HepG2 (cell line): ENCODE measurements at regions not wholly inside any gene's neighbourhood (a gene's known extent, or its start where the extent isn't known, plus 50 kb on each side); places are given as distances from the start of the nearest gene placed in this dataset.

Experiments
- ATAC-seq: fragments of 200-7000 bp; cut with Tn5 transposase; 3 replicates; pipeline ENCODE4 v1.9.1; 2020; ENCODE audit warnings: mild to moderate bottlenecking, moderate library complexity
- BruUV-seq: library from RNA; stranded (reverse); fragments of 400-500 nt; replicated peaks from 2 replicates; lab custom pipeline; 2021; lab: Mats Ljungman, UMichigan
- CTCF ChIA-PET: fragments of 300-600 bp; formaldehyde crosslinking; extraction: SDS; loops from one replicate; lab custom pipeline; 2021; ENCODE audit warnings: low total read pairs, inconsistent platforms, low intra/inter-chr PET ratio; lab: Yijun Ruan, JAX
- POLR2A ChIA-PET: fragments of 350-600 bp; sonication (Branson Sonifier 250); formaldehyde crosslinking; loops from one replicate; lab custom pipeline; 2020; ENCODE audit warnings: antibody characterized with exemption, inconsistent platforms; lab: Yijun Ruan, JAX
- DNase-seq: peaks from one replicate; pipeline ENCODE4 v3.0.0-alpha.2; 2015; ENCODE audit warnings: low spot score
- FAIRE-seq: peaks from 3 replicates; lab custom pipeline; 2011; peaks lifted over from hg19 to GRCh38; lab: Jason Lieb, UNC
- H2AFZ ChIP-seq: one replicate; pipeline ENCODE4 v1.6.1; 2011; ENCODE audit warnings: low read length, inconsistent platforms
- H3K27ac ChIP-seq: fragments of 300-600 bp; 3 replicates; pipeline ENCODE4 v1.8.0; 2011; ENCODE audit warnings: mixed run types, mild to moderate bottlenecking, mixed read lengths, low read length, inconsistent platforms; ENCODE audit not compliant: insufficient read depth; ENCODE audit errors: extremely low read length
- H3K27me3 ChIP-seq, 2 experiments: fragments of 200-600 bp in 1 of 2; 2 replicates in 1 of 2; 3 replicates in 1 of 2; pipeline versions ENCODE4 v1.6.0 to v1.8.0; 2011; ENCODE audit warnings: low read length in 2 of 2, mild to moderate bottlenecking in 2 of 2, moderate library complexity in 2 of 2, inconsistent platforms in 1 of 2; ENCODE audit not compliant: insufficient read depth in 2 of 2, control insufficient read depth in 1 of 2
- H3K36me3 ChIP-seq, 2 experiments: fragments of 200-600 bp in 1 of 2; replicated peaks in 1 of 2; 2 replicates in 1 of 2; 3 replicates in 1 of 2; pipeline versions ENCODE4 v1.5.1 to v1.8.0; 2011; ENCODE audit warnings: low read length in 2 of 2, inconsistent platforms in 1 of 2; ENCODE audit not compliant: insufficient read depth in 2 of 2, control insufficient read depth in 1 of 2
- H3K4me1 ChIP-seq: 2 replicates; pipeline ENCODE4 v1.5.1; 2012; ENCODE audit warnings: low read length, inconsistent platforms; ENCODE audit not compliant: insufficient read depth
- H3K4me2 ChIP-seq: 2 replicates; pipeline ENCODE4 v1.6.0; 2011; ENCODE audit warnings: low read depth, low read length, inconsistent platforms
- H3K4me3 ChIP-seq, 3 experiments: fragments of 200-600 bp in 1 of 3; sonication (generic), shearing (Covaris generic) in 1 of 3; replicated peaks in 1 of 3; 2 replicates each; pipeline ENCODE4 v1.5.1; 2011 to 2016; ENCODE audit warnings: low read length in 3 of 3, inconsistent platforms in 2 of 3, low read depth in 2 of 3, mild to moderate bottlenecking in 2 of 3, control low read depth in 1 of 3, mixed read lengths in 1 of 3; ENCODE audit not compliant: insufficient read depth in 1 of 3
- H3K79me2 ChIP-seq: one replicate; pipeline ENCODE4 v1.6.1; 2011; ENCODE audit warnings: low read length, inconsistent platforms; ENCODE audit not compliant: insufficient read depth
- H3K9ac ChIP-seq: 2 replicates; pipeline ENCODE4 v1.6.0; 2011; ENCODE audit warnings: mild to moderate bottlenecking, low read depth, low read length, inconsistent platforms; ENCODE audit not compliant: insufficient read depth
- H3K9me3 ChIP-seq: 2 replicates; pipeline ENCODE4 v1.5.1; 2012; ENCODE audit warnings: mild to moderate bottlenecking, low read length
- H4K20me1 ChIP-seq: 2 replicates; pipeline ENCODE4 v1.6.0; 2011; ENCODE audit warnings: inconsistent platforms, mild to moderate bottlenecking, low read length, moderate library complexity; ENCODE audit not compliant: insufficient read depth
- NONO ChIP-seq, 2 experiments: fragments of 450-650 bp in 1 of 2; sonication (generic) in 1 of 2; formaldehyde crosslinking in 1 of 2; IDR thresholded peaks in 1 of 2; conservative IDR thresholded peaks in 1 of 2; 2 replicates each; pipeline versions ENCODE4 v1.6.1 to v1.8.0; 2017 to 2022; ENCODE audit warnings: mild to moderate bottlenecking in 1 of 2, missing genetic modification reagents in 1 of 2, moderate library complexity in 1 of 2
- SP2 ChIP-seq: sonication (generic); formaldehyde crosslinking; IDR thresholded peaks from 2 replicates; pipeline ENCODE4 v1.5.1; 2020; ENCODE audit warnings: mild to moderate bottlenecking, missing genetic modification reagents
- ZC3H13 ChIP-seq: sonication (generic); formaldehyde crosslinking; IDR thresholded peaks from 2 replicates; pipeline ENCODE4 v1.8.1; 2023; ENCODE audit warnings: mild to moderate bottlenecking, missing genetic modification reagents, moderate library complexity
- ZNF629 ChIP-seq: sonication (generic); formaldehyde crosslinking; conservative IDR thresholded peaks from 2 replicates; pipeline ENCODE4 v1.5.0; 2020; ENCODE audit warnings: missing genetic modification reagents
- ZNF768 ChIP-seq: sonication (generic); formaldehyde crosslinking; IDR thresholded peaks from 2 replicates; pipeline ENCODE4 v1.4.0; 2020; ENCODE audit warnings: missing genetic modification reagents
- WGBS: methylation state at CpG from one replicate; pipeline ENCODE4 v1.1.6; 2017; ENCODE audit warnings: low lambda C conversion rate; 5-methylcytosine and 5-hydroxymethylcytosine counted together
- in situ Hi-C: cut with HindIII; loops from 2 replicates; pipeline ENCODE4 v1.10.0; 2017; ENCODE audit warnings: low pct_unique_long_range_greater_than_20kb; ENCODE audit not compliant: extremely low pct_ligation_motif_present
- intact Hi-C: fragments of 100-400 bp; cut with micrococcal nuclease; formaldehyde crosslinking; loops from one replicate; pipeline ENCODE4 v1.10.0; 2022; ENCODE audit not compliant: unreplicated experiment

GRCh38 chr1:36570478-36571060, 87.9 kb upstream of the CSF3R start:
- in situ Hi-C loops, result no loop called here
- ATAC-seq (no peak), FAIRE-seq (no peak), DNase-seq (no peak)
- H3K9ac ChIP-seq, result no peak overlapping the region
- no peak overlapping the region for H3K4me3 ChIP-seq
- H3K27me3 ChIP-seq, result peaks cover 0 to 14% of the 10 kb centered on the region in 2 experiments; a peak in 2 of 5 replicates
- H2AFZ ChIP-seq, result no peak overlapping the region
- ChIA-PET POLR2A (no interaction called here), CTCF (no interaction called here)
- H3K36me3 ChIP-seq, result no peaks in the 10 kb centered on the region
- TF ChIP-seq ZC3H13 (CRISPR knock-in tag), result no peak
- peak; percentile 53; the same call in 1 of the 2 replicates for TF ChIP-seq ZNF629
- TF ChIP-seq, all 625 proteins: peak for 1
- BruUV-seq, result no TSS peak
- H3K27ac ChIP-seq, result no peak overlapping the region
- H3K4me2 ChIP-seq, result no peak overlapping the region
- no peaks in the 10 kb centered on the region for H3K79me2 ChIP-seq
- no peaks in the 10 kb centered on the region for H4K20me1 ChIP-seq
- intact Hi-C loops, result no loop called here
- no peaks in the 10 kb centered on the region for H3K9me3 ChIP-seq
- 41% methylated on average over 6 of the region's 12 CpGs for WGBS
- no peaks in the 10 kb centered on the region for H3K4me1 ChIP-seq

DNA sequence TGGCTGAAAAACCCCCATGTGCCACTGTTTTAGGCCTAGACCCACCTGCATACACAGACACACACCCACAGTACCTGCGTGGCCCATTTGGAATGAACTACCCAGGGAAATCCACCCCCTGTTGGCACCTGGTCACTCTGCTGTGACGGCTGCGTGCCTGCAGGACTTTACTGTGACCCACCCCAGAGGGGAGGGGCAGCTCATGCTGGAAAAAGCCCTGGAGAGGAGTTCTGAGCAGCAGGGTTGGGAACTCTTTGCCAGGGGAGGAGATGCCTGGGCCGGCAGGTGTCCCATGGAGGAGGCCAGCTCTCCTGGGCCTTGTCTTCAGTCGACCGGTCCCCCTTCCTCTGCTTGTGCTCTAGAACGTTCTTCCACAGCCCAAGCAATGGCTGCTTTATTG, 87.3 kb upstream of the CSF3R start:
- CTCF ChIA-PET, result no interaction called here
- no peaks in the 10 kb centered on the region for H3K9me3 ChIP-seq
- no peak overlapping the region for H3K9ac ChIP-seq
- H3K36me3 ChIP-seq, result no peaks in the 10 kb centered on the region
- peaks cover 0 to 14% of the 10 kb centered on the region in 2 experiments; a peak in 2 of 5 replicates for H3K27me3 ChIP-seq
- no peak overlapping the region for H3K4me2 ChIP-seq
- WGBS, result no CpG with 5 or more reads among the region's 7 CpGs
- no peaks in the 10 kb centered on the region for H3K4me1 ChIP-seq
- no peak overlapping the region for H3K4me3 ChIP-seq
- FAIRE-seq, result no peak
- POLR2A ChIA-PET, result no interaction called here
- H3K79me2 ChIP-seq, result no peaks in the 10 kb centered on the region
- in situ Hi-C loops (no loop called here), intact Hi-C loops (no loop called here)
- 0 out of 2 replicates have a peak, but pooled peaks have one; percentile 19 for TF ChIP-seq ZNF768
- TF ChIP-seq SP2 (CRISPR knock-in tag), result no peak
- no peak for TF ChIP-seq NONO (IDR thresholded peaks at IDR 0.05)
- no peak for TF ChIP-seq NONO (CRISPR knock-in tag; conservative IDR thresholded peaks at IDR 0.05)
- H3K27ac ChIP-seq, result no peak overlapping the region
- no TSS peak for BruUV-seq
- H4K20me1 ChIP-seq, result no peaks in the 10 kb centered on the region
- ATAC-seq, result no peak
- DNase-seq, result no peak
- H2AFZ ChIP-seq, result no peak overlapping the region
